Raji (cell line): ENCODE measurements at regions not wholly inside any gene's neighbourhood (a gene's known extent, or its start where the extent isn't known, plus 50 kb on each side); places are given as distances from the start of the nearest gene placed in this dataset.

Experiments
- POLR2A ChIP-seq: IDR thresholded peaks from 2 replicates; pipeline ENCODE4 v1.6.1; 2011; ENCODE audit warnings: low read depth, low read length, control low read depth; ENCODE audit not compliant: insufficient read depth

GRCh38 chr1:221430152-221430960 lies 311.5 kb downstream of the DUSP10 start:
- no peak for TF ChIP-seq POLR2A

GRCh38 chr1:221431068-221431651 lies 310.7 kb downstream of the DUSP10 start:
- TF ChIP-seq POLR2A: no peak

GRCh38 chr1:221431961-221432360 lies 309.9 kb downstream of the DUSP10 start:
- TF ChIP-seq POLR2A: no peak

- no peak for TF ChIP-seq POLR2A
Measured at GRCh38 chr1:221435504-221435904, 306.4 kb downstream of the DUSP10 start.

- TF ChIP-seq POLR2A: no peak
Measured at GRCh38 chr1:221437171-221437570, 304.7 kb downstream of the DUSP10 start.

- no peak for TF ChIP-seq POLR2A
Measured at GRCh38 chr1:221437926-221438325, 304.0 kb downstream of the DUSP10 start.

GRCh38 chr1:221439008-221439746 lies 302.7 kb downstream of the DUSP10 start:
- TF ChIP-seq POLR2A: no peak

GRCh38 chr1:221439747-221440501 lies 302.0 kb downstream of the DUSP10 start:
- no peak for TF ChIP-seq POLR2A

- no peak for TF ChIP-seq POLR2A
Measured at GRCh38 chr1:221440658-221441057, 301.2 kb downstream of the DUSP10 start.

GRCh38 chr1:221442056-221442455 lies 299.8 kb downstream of the DUSP10 start:
- TF ChIP-seq POLR2A: no peak

GRCh38 chr1:221444346-221444745 lies 297.5 kb downstream of the DUSP10 start:
- no peak for TF ChIP-seq POLR2A

GRCh38 chr1:221448585-221449175 lies 293.2 kb downstream of the DUSP10 start:
- TF ChIP-seq POLR2A: no peak

- no peak for TF ChIP-seq POLR2A
Measured at GRCh38 chr1:221449194-221449593, 292.7 kb downstream of the DUSP10 start.

- no peak for TF ChIP-seq POLR2A
Measured at GRCh38 chr1:221449801-221450470, 292.0 kb downstream of the DUSP10 start.
